Parathyroid adenoma (tissue), 2 donors: ENCODE measurements at regions not wholly inside any gene's neighbourhood (a gene's known extent, or its start where the extent isn't known, plus 50 kb on each side); places are given as distances from the start of the nearest gene placed in this dataset.

Experiments used
- H2AFZ ChIP-seq: fragments of 300-600 bp; sonication (generic); one replicate; pipeline ENCODE4 v1.7.0; 2017; ENCODE audit warnings: antibody characterized with exemption, mild to moderate bottlenecking
- H3K27ac ChIP-seq: fragments of 300-600 bp; sonication (generic); one replicate; pipeline ENCODE4 v1.7.0; 2017
- H3K27me3 ChIP-seq: fragments of 300-600 bp; sonication (generic); one replicate; pipeline ENCODE4 v1.7.0; 2017; ENCODE audit warnings: low read length; ENCODE audit not compliant: control insufficient read depth, insufficient read depth
- H3K36me3 ChIP-seq: fragments of 300-600 bp; sonication (generic); one replicate; pipeline ENCODE4 v1.7.0; 2017; ENCODE audit warnings: low read length; ENCODE audit not compliant: control insufficient read depth, insufficient read depth
- H3K4me1 ChIP-seq: fragments of 300-600 bp; sonication (generic); one replicate; pipeline ENCODE4 v1.7.0; 2017; ENCODE audit warnings: control low read depth
- H3K4me2 ChIP-seq: fragments of 300-600 bp; sonication (generic); one replicate; pipeline ENCODE4 v1.7.0; 2017; ENCODE audit warnings: low read length
- H3K4me3 ChIP-seq: fragments of 300-600 bp; sonication (generic); one replicate; pipeline ENCODE4 v1.7.0; 2017; ENCODE audit warnings: low read depth, low read length
- H3K79me2 ChIP-seq: fragments of 300-600 bp; sonication (generic); one replicate; pipeline ENCODE4 v1.7.0; 2017; ENCODE audit warnings: control low read depth
- H3K9ac ChIP-seq: fragments of 300-600 bp; sonication (generic); one replicate; pipeline ENCODE4 v1.7.0; 2017; ENCODE audit warnings: mild to moderate bottlenecking
- H3K9me3 ChIP-seq: fragments of 300-600 bp; sonication (generic); one replicate; pipeline ENCODE4 v1.7.0; 2017; ENCODE audit warnings: low read length; ENCODE audit not compliant: control insufficient read depth
- CTCF ChIP-seq: fragments of 300-600 bp; sonication (generic); IDR thresholded peaks from one replicate; pipeline ENCODE4 v1.7.0; 2017; ENCODE audit warnings: antibody characterized with exemption, mild to moderate bottlenecking
- donor health status: primary hyperparathyroidism.

DNA sequence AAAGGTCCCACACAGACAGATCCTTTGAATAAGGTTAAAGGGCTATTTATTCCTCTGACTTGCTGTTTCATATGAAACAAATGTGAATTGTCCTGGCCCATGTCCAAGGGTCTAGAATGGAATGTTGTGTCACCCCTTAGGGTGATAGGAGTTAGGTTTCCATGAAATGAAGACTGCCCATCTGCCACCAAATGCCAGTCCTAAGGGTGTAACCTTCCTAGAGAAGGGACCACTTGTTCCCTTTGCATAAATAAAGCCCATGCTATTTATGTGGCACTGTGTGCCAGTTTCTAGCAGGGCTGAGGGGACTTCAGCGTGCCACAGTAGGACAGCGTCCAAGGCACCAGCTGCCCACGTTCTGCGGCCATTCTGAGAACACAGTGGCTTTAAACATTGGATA is 171.3 kb downstream of the ABCA8 start:
- Histone ChIP-seq H3K4me2 (no peak overlapping the region), H3K4me1 (no peaks in the 10 kb centered on the region), H3K36me3 (no peaks in the 10 kb centered on the region), H3K9me3 (no peaks in the 10 kb centered on the region), H3K4me3 (no peak overlapping the region), H3K79me2 (no peaks in the 10 kb centered on the region), H3K27ac (no peak overlapping the region), H3K27me3 (no peaks in the 10 kb centered on the region), H3K9ac (no peak overlapping the region), H2AFZ (no peak overlapping the region)
- TF ChIP-seq CTCF = no peak

GRCh38 chr17:68782789-68783188 is 172.4 kb downstream of the ABCA8 start:
- Histone ChIP-seq H3K79me2 (no peaks in the 10 kb centered on the region), H3K27ac (no peak overlapping the region), H3K27me3 (no peaks in the 10 kb centered on the region), H3K4me2 (no peak overlapping the region), H2AFZ (no peak overlapping the region), H3K4me3 (no peak overlapping the region), H3K36me3 (no peaks in the 10 kb centered on the region), H3K9ac (no peak overlapping the region), H3K9me3 (no peaks in the 10 kb centered on the region), H3K4me1 (no peaks in the 10 kb centered on the region)
- TF ChIP-seq CTCF = no peak

- Histone ChIP-seq H2AFZ (no peak overlapping the region), H3K4me1 (no peaks in the 10 kb centered on the region), H3K36me3 (no peaks in the 10 kb centered on the region), H3K27ac (no peak overlapping the region), H3K4me2 (no peak overlapping the region), H3K4me3 (no peak overlapping the region), H3K79me2 (no peaks in the 10 kb centered on the region), H3K9ac (no peak overlapping the region), H3K27me3 (no peaks in the 10 kb centered on the region), H3K9me3 (no peaks in the 10 kb centered on the region)
- TF ChIP-seq CTCF = no peak
These were observed 174.6 kb downstream of the ABCA8 start for GRCh38 chr17:68780596-68780995.

GRCh38 chr17:68778726-68779125 is 176.5 kb downstream of the ABCA8 start:
- TF ChIP-seq CTCF = no peak
- Histone ChIP-seq H3K27ac (peak overlapping the region; percentile 21), H3K4me3 (no peak overlapping the region), H3K4me2 (no peak overlapping the region), H3K4me1 (no peaks in the 10 kb centered on the region), H2AFZ (no peak overlapping the region), H3K9ac (no peak overlapping the region), H3K79me2 (no peaks in the 10 kb centered on the region), H3K27me3 (no peaks in the 10 kb centered on the region), H3K9me3 (no peaks in the 10 kb centered on the region), H3K36me3 (no peaks in the 10 kb centered on the region)

GRCh38 chr17:68777856-68778694 is 176.9 kb upstream of the FAM20A start:
- no peak overlapping the region for H2AFZ ChIP-seq
- TF ChIP-seq CTCF = no peak
- H3K4me3 ChIP-seq = no peak overlapping the region
- H3K4me2 ChIP-seq = peak overlapping the region; percentile 2
- H3K36me3 ChIP-seq = no peaks in the 10 kb centered on the region
- H3K9ac ChIP-seq = no peak overlapping the region
- no peaks in the 10 kb centered on the region for H3K27me3 ChIP-seq
- peak overlapping the region; percentile 21 for H3K27ac ChIP-seq
- no peaks in the 10 kb centered on the region for H3K4me1 ChIP-seq
- no peaks in the 10 kb centered on the region for H3K9me3 ChIP-seq
- no peaks in the 10 kb centered on the region for H3K79me2 ChIP-seq
